HG03135 (cell line): ENCODE measurements at regions not wholly inside any gene's neighbourhood (a gene's known extent, or its start where the extent isn't known, plus 50 kb on each side); places are given as distances from the start of the nearest gene placed in this dataset.

ENCODE experiments used
- ATAC-seq: cut with Tn5 transposase; IDR thresholded peaks from one replicate; pipeline ENCODE4 v1.9.1; 2021; ENCODE audit warnings: mild to moderate bottlenecking, moderate library complexity; ENCODE audit not compliant: unreplicated experiment

- ATAC-seq = no peak
These were observed 78.0 kb upstream of the SMYD2 start for GRCh38 chr1:214202992-214203391.

- ATAC-seq = no peak
These were observed 75.9 kb upstream of the SMYD2 start for GRCh38 chr1:214205053-214205452.

- no peak for ATAC-seq
These were observed 72.5 kb upstream of the SMYD2 start for GRCh38 chr1:214208460-214208859.

- ATAC-seq = no peak
These were observed 71.6 kb upstream of the SMYD2 start for GRCh38 chr1:214209260-214209808.

GRCh38 chr1:214213136-214213535 is 67.8 kb upstream of the SMYD2 start:
- no peak for ATAC-seq

- no peak for ATAC-seq
These were observed 66.1 kb upstream of the SMYD2 start for GRCh38 chr1:214214851-214215250.

- no peak for ATAC-seq
These were observed 65.4 kb upstream of the SMYD2 start for GRCh38 chr1:214215583-214215982.

- ATAC-seq = no peak
These were observed 64.9 kb upstream of the SMYD2 start for GRCh38 chr1:214216021-214216420.

GRCh38 chr1:214216779-214217178 is 64.2 kb upstream of the SMYD2 start:
- no peak for ATAC-seq

- ATAC-seq = no peak
These were observed 61.1 kb upstream of the SMYD2 start for GRCh38 chr1:214219902-214220301.

GRCh38 chr1:214220891-214221290 is 60.1 kb upstream of the SMYD2 start:
- no peak for ATAC-seq

GRCh38 chr1:214224611-214225354 is 56.2 kb upstream of the SMYD2 start:
- no peak for ATAC-seq

- no peak for ATAC-seq
These were observed 52.0 kb upstream of the SMYD2 start for GRCh38 chr1:214228976-214229375.

- ATAC-seq = no peak
These were observed 51.2 kb upstream of the SMYD2 start for GRCh38 chr1:214229736-214230135.
